ENCODE measurements at regions not wholly inside any gene's neighbourhood (a gene's known extent, or its start where the extent isn't known, plus 50 kb on each side); places are given as distances from the start of the nearest gene placed in this dataset.
"Not testable (repeated sequence)": the region's sequence is repeated elsewhere in the genome, so short reads cannot be mapped to it uniquely, and the experiment has no call there.

DNA sequence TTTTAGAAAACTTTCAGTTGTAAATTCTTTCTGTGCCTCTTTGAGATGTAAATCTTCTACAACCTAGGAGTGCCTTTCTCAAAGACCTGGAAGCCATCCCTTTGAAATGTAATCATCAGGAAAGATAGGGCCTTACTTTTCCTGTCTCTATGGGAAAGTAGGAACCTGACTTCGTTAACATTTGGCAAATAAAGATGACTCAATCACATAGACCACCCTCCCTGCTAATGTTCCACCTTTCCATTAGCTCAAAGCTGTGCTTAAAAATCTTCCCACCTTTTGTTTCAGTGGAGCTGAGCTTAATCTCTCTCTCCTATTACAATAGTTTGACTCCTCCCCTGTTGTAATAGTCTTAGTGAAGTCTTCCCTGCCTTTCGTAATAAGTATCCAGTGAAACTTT lies 247.7 kb downstream of the OLFM4 start:
- DNase-seq (ENCODE audit: low read depth) = no peak

DNA sequence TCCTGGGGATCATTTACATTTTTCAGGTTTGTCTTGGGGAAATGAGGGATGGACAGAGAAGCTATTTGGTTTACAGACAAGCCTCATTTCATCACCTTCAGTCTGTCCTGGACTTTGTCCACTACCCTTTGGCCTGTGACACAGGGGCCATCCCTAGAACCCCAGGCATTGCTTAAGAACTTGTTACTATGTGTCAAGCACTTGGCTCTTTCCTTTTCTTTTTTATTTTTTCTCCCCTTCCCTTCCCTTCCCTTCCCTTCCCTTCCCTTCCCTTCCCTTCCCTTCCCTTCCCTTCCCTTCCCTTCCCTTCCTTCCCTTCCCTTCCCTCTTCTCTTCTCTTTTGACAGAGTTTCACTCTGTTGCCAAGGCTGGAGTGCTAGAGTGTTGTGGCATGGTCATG lies 253.1 kb downstream of the OLFM4 start:
- DNase-seq (ENCODE audit: low read depth) = no peak

DNA sequence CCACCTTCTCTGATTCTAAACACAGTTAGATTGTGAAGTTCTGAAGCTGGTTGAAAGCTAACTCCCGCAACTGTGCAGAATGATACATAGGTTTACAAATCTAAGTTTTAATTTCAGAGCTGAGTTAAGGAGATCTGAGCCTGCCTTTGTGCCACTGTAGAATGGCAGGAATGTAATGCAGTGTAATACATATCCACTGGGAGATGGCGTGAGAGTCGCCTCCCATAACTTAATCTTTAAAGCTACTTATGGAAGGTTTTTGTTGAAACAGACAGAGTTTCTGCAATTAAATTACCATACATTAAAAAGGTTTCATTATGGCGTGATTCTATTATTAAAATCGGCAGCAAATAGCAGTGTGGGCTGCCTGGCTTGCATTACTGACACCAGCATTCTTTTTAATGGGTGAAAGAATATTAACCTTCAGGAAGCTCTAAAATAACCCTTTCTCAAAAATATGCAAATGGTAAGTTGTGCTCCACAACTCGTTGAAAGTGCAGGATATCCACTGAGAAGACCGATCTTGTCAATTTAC lies 257.4 kb downstream of the OLFM4 start:
- no peak for DNase-seq (ENCODE audit: low read depth)

DNA sequence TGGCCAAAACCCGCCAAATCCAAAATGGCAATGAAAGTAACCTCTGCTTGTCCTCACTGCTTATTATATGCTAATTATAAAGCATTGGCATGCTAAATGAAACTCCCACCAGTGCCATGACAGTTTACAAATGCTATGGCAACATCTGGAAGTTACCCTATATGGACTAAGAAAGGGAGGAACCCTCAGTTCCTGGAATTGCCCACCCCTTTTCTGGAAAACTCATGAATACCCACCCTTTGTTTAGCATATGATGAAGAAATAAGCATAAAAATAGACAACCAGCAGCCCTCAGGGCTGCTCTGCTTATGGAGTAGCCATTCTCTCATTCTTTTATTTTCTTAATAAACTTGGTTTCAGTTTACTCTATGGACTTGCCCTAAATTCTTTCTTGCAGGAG lies 269.8 kb downstream of the OLFM4 start:
- DNase-seq (ENCODE audit: low read depth) = no peak

DNA sequence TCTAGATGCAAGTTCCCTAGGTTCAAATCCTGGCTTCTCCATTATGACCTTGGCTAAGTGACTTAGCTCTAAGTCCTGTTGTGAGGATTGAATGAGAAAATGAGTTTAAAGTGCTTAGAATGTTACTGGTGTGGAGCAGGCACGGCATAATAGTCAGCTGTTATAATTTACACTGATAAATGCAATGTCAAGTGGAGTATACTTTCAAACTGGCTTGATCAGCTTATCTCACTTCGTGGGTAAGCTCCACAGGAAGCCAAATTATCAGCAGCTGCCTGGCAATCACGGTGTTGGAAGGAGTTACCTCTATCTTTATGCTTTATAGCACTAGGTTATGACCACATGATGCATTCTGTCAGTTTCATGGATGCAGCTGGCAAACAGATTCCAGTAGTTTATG lies 272.8 kb downstream of the OLFM4 start:
- no peak for DNase-seq (ENCODE audit: low read depth)

DNA sequence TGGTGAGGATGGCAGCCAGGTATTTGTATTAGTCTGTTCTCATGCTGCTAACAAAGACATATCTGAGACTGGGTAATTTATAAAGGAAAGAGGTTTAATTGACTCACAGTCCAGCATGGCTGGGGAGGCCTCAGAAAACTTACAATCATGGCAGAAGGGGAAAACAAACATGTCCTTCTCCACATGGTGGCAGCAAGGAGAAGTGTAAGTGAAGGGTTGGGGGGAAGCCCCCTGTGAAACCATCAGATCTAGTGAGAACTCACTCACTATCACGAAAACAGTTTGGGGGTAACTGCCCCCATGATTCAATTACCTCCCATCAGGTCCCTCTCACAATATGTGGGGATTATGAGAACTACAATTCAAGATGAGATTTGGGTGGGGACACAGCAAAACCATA lies 276.8 kb downstream of the OLFM4 start:
- not testable (repeated sequence) for DNase-seq (ENCODE audit: low read depth)

DNA sequence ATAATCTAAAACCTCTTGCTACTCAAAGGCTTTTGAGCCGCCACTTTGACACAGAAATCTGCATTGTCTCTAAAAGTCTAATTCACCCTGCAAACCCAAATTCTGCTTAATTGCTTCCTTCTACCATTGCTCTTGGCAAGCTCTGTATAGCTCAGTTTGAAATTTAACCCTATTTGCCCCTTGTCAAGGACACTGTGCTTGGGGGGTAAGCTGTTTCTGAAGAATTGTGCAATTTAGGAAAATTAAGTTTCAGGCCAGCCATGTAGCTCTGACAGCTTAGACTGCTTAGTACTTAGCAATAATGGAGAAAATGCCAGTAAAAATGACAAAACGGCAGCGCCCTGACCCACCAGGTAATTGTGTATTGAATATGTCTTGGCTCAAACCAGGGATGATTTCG lies 282.2 kb downstream of the OLFM4 start:
- no peak for DNase-seq (ENCODE audit: low read depth)

DNA sequence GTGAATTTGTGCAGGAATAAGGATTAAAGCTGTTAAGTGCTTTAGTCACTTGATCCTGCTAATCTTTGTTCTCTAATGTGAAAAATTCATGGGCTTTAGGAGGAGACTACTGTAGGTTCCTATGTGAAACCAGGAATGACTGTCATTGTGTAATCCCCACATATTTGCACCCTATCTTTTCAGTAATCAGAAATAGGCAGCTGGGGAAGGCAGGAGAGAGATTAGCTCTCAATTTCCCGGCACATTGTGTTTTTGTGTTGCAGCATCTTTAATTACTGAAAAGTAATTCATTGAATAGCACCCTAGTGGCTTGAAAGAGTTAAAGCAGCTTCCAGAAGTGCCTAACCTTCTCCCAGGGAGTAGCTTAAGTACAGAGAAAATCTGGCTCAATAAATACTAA lies 282.9 kb downstream of the OLFM4 start:
- DNase-seq (ENCODE audit: low read depth) = no peak

DNA sequence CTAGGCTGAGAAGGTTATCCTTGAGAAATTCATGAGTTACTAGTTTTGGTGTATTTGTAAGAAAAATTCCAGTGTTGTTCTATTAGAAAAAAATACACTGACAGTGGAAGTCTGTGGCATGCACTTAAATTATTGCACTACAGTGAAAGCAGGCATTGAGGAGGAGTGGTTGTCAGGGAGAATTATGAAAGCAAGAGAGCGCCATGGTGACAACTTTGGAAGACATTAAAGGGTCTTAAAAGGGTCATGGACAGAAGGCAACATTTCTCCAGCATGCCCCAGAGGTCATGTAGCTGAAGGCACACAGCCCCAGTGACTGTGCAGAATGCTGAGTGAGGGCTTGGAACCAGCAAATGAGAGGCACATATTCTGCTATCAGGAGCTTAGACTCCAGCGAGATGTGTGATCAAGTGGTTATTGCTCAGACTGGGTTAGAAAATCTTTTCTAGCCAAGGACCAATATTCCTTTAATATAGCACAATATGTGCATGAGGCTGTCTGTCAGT lies 292.7 kb downstream of the OLFM4 start:
- no peak for DNase-seq (ENCODE audit: low read depth)

DNA sequence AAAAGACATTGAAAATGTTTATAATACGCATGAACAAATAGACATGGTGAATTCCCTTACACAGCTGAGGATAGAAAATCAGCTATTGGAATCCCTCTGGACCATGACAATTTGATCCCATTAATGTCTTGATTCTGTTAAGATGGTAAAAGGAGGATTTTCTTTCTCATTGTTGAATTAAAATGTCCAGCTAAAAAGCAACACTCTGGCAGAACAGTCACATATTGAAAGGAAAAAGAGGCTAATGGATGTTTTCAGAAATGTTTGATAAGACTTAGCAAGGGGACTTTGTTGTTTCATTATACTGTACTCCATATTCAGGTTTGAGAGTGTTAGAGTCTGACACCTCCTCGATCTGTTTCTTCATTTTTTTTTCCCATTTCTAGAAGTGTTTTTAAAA lies 296.0 kb downstream of the OLFM4 start:
- no peak for DNase-seq (ENCODE audit: low read depth)

DNA sequence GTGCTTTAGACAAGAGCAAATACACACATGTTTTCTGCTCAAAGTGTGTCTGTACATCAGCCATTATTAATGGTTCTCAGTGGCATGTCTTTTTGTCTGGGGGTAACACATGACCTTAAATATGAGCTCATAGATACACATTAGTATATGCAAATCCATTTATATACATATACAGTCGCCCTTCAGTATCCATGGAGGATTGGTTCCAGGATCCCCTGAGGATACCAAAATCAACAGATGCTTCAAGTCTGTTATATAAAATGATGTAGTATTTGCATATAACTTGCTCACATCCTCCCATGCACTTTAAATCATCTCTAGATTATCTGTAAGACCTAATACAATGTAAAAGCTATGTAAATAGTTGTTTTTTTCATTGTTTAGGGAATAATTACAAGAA lies 298.1 kb downstream of the OLFM4 start:
- no peak for DNase-seq (ENCODE audit: low read depth)

DNA sequence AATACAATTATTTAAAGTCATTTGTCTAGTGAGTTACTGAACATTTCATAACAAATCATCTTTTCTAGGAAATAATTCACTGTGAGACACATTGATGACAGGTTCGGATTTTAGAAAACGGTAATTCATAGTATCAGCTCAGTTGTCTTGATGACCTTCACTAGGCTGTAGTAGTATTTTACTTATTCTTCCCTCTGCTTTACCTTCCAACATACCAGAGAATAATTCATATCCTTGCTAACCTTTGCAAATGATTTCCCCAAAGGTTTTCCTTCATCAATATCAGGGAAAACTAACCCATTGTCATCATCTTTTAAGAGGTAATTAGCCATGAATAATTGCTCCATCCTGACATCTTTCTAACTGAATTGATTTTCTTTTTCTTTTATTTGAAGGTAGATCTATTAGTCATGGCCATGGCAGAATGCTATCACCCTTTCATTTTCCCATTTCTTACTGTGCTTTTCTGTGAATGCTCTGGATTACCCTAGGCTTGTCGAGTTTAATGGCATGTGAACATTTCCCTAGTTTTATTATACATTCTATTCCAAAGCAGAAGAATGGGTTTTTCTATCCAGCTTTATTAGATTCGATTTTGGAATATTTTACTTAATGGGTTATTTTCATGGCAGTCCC lies 299.2 kb downstream of the OLFM4 start:
- no peak for DNase-seq (ENCODE audit: low read depth)

DNA sequence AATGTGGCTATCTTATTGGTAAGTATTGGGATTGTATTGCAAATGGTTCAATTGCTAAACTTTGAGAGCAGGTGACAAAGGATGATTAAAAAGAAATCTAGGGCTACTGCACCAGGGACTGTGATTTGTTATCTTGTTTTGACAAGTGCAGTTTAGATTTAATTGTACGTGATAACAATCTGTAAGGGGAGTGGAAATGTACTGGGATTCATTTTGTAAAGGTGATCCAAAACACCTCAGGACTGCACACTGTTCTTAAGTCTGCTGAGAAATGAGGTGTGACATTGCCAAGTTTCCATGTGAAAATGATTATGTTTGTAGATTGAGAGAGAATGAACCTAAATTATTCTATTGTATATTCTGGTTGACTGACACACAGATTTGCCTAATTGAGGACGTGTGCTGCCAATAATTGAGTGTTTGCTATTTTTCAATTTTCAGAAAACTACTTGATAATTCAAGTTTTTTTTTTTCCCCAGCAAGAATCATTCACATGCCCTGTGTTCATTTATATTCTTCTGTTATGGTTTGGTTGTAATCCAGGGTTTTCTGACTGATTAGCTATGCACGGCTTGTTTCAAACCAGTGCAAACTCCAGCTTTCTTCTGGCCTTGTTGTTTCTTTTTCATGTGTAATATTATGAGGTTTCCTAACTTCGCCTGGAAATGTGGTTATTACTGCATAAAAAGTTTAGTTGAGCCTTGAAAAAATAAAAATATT lies 308.0 kb downstream of the OLFM4 start:
- DNase-seq (ENCODE audit: low read depth) = no peak

DNA sequence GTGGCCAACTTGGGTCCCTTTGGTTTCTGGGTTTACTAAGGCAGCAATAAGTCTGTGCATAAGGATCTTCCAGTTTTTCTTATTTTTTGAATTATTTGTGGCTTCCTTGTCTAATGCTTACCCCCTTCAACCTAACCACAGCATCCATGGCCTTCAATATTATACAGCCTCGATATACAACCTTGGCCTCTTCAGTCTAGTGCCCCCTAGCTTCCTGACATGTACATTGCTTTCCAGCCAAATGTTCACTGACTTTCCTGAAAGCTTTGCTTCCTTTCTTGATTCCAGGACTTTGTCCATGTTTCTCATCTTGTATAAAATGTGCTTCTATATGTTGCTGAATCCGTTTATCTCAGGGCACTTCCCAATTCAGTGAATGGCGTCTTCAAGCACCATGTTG lies 310.1 kb downstream of the OLFM4 start:
- no peak for DNase-seq (ENCODE audit: low read depth)

DNA sequence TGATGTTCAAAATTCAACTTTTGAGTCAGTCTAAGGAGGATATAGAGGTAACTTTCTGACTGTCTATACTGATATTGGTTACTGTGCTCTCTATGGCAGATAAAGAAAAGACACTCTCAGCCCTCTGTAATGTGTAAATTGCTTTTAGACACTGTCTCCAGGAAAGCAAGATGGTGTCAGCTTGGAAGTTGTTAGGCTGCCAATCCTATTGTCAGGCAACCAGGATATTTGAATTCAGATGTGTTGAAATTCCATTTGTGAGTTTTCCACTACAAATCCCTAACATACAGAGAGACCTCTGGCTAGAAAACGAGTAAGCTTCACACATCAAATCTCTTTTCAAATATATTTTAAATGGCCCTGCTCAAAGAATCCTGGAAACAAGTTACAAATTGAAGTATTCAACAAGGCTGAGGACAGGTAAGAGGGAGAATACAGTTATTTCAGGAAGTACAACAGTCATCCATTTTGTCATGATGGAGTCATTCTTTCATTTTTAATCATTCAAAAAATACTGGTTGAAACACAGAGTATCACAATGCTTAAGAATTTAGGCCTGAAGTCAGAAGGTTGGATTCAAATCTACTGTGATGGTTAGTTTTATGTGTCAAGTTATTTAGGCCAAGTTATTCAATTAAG lies 312.0 kb downstream of the OLFM4 start:
- no peak for DNase-seq (ENCODE audit: low read depth)

DNA sequence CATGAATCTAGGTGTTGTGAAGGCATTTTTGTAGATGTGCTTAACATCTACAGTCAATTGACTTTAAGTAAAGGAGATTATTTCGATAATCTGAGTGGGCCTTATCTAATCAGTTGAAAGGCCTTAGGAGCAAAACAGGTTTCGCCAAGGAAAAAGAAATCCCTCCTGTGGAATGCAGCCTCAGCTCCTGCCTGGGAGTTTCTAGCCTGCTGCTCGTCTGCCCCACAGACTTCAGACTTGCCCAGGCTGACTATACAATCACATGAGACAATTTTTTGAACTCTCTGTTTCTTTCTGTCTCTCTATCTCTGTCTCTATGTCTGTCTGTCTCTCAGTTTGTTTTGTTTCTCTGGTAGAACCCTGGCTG lies 312.5 kb downstream of the OLFM4 start:
- no peak for DNase-seq (ENCODE audit: low read depth)

DNA sequence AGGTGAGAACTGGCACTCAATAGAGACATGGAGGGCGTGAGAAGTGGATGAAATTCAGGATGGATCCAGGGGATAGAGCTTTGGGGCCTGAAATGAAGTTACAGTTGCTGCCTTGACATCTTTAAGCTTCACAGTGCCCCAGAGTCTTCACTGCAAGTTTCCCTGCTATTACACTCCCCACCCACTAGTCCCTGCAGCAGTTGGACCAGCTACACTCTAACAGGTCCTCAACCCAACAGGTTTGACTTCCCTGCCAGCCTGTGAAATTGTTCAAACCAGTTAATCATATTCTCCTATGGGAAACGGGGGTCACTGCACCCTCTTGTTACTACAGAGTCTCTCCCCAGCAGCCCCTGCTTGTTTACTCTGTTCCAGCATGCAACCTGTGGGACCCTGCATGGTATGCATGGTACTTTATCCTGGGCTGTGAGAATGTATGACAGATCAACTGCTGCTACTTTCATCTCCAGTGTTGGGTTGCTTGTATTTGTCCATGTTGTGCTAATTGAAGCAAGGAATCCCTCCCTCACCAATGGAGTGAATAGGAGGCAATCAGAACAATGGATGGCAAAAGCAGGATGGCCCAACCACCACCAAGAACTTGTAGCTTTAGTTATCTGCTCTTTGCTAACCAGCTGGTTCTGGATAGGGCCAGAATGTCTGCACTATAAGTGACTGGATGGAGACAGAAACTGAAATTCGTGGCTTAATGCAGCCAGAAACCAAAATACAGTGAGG lies 314.2 kb downstream of the OLFM4 start:
- no peak for DNase-seq (ENCODE audit: low read depth)

DNA sequence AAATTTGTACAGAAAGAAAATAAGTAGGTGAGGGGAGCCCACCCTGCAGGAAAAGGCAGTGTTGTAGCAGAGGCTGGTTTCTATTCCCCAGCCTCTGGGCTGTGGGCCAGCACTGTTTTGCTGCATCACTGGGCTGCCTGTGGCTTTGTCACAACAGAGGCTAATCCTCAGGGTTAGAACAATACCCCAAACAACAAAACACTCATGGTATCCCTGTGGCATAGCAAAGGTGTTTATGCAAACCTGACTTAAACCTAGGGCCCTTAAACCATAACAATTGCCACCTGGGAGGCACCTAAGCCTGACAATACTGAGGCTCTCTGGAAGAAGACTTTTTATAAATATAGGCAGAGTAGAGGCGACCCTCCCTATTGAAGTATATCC lies 314.7 kb downstream of the OLFM4 start:
- DNase-seq (ENCODE audit: low read depth) = no peak

DNA sequence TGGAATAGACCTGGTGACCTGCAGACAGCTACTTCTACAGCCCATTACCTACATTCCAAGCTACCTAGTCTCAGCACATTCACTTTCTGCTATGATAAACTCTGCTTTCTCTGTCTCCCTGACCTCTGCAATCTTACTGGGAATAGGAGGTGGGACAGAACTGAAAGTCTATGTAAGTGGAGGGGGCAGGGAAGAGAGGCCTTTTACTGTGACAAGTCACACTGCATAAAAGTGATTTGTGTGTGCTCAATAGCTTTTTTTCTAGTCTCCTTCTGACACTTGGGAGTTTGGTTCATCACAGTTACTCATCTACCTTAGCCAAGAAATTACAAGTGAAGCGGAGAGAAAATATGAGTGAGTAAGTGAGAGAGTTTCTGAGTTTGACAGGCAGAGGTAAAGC lies 322.4 kb downstream of the OLFM4 start:
- no peak for DNase-seq (ENCODE audit: low read depth)

DNA sequence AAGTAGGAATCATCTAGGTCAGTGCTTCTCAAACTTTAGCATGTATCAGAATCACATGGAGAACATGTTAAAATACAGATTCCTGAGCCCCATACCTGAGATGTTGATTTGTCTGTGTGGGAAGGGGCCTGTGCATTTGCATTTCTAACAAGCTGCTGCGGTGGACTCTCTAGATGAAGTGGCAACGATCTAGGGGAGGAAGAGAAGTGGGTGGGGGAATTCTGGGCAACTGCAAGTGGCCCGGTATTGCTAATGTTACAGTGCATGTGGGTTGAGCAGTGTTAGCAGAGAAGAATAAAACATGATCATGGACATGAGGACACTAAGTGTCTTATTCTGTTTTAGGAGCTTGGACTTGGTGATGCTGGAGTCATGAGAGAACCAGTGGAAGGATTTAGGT lies 329.0 kb downstream of the OLFM4 start:
- DNase-seq (ENCODE audit: low read depth) = no peak

DNA sequence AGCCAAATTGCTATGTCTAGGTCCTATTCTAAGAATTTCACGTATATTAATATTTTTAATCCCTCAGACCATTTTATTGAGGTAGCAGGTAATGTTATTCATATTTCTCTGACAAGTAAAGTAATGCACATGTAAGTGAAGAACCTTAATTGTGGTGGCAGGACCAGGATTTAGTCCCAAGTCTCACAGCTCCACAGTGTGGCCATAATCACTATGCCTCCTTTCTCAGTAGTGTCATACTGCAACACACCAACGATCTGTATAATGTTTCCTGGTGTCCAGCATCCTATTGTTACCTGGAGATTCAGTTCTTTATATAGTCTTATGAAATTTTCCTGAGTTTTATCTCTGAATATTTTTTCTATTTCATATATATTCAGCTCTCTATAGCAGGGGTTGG lies 340.3 kb downstream of the OLFM4 start:
- no peak for DNase-seq (ENCODE audit: low read depth)

DNA sequence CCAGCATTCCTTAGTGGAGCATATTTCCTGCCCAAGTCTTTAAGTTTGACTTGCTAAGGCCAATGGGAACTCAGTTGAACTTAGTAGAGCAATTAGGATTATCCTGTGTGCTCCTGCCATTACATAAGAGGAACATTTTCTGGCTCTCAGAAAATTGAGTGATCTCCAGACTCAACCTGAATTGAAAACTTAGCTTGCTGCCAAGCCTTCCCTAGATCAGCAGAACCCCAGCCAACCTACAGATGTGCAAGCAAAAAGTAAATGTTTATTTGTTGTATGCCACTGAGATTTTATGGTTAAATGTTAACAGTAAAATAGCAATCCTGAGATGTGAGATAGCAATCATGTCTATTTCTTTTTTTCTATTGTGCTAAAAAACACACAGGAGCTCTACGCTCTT lies 350.9 kb downstream of the OLFM4 start:
- DNase-seq (ENCODE audit: low read depth) = no peak

Measured in M059J (cell line).